ENCODE measurements at regions not wholly inside any gene's neighbourhood (a gene's known extent, or its start where the extent isn't known, plus 50 kb on each side); places are given as distances from the start of the nearest gene placed in this dataset.

DNA sequence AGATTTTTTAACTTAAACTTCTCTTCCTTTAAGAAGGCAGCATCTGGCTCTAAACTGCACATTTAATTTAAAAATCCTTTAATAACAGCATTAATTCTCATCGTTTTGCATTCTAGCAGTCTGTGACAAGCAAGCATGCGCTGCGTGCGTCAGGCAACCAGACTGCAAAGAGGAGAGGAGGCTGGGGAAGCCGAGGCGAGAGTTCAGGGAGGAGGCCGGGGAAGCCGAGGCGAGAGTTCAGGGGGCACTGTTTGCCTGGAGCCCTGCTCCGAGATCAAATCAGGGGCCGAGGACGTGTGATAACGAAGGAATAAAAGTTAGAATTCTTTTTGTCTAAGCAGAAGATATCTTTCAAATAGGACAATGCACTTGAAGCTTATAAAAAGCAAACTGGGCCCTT lies 435.7 kb downstream of the EFNB2 start:
- H3K79me2 ChIP-seq (ENCODE audit: control insufficient read depth in 1 of 2, insufficient read depth in 2 of 2, low read length in 2 of 2), result no peaks in the 10 kb centered on the region
- POLR2A ChIA-PET (ENCODE audit: partially characterized antibody), result interaction anchor here (1.3 to 1.7 kb wide), 4 partner anchors 8 to 435 kb away, joined by 3 to 4 read pairs (median 4); partner anchors contain the start of gene EFNB2
- peak overlapping the region; percentile 84 for H4K5ac ChIP-seq (ENCODE audit: insufficient read length, low read depth, low read length)
- 69% methylated on average over 13 of the region's 13 CpGs; no CpG with 5 or more reads in 1 of the 2 experiments for WGBS, 2 experiments (ENCODE audit: extremely low coverage in 1 of 2, insufficient coverage in 1 of 2, insufficient read length in 1 of 2, insufficient replicate concordance in 2 of 2, low coverage in 1 of 2, low lambda C conversion rate in 2 of 2, missing lambda C conversion rate in 1 of 2)
- H2AFZ ChIP-seq (ENCODE audit: low read length), result no peak overlapping the region
- DNase-seq (ENCODE audit: low read depth in 1 of 2, low spot score in 2 of 2) (no peak), FAIRE-seq (no peak)
- H2BK12ac ChIP-seq (ENCODE audit: low read depth, low read length), result peak overlapping the region; percentile 77
- no peak overlapping the region for H3K14ac ChIP-seq (ENCODE audit: insufficient read length)
- H3K23me2 ChIP-seq (ENCODE audit: low read depth, low read length), result no peaks in the 10 kb centered on the region
- H3K36me3 ChIP-seq (ENCODE audit: control insufficient read depth in 2 of 4, insufficient read depth in 4 of 4, low read length in 3 of 4), result no peaks in the 10 kb centered on the region
- no peak overlapping the region for H3K4me3 ChIP-seq (ENCODE audit: extremely low read depth in 1 of 4, insufficient read depth in 2 of 4, low read depth in 3 of 4, low read length in 4 of 4)
- peak overlapping the region; percentile 79 for H3K18ac ChIP-seq (ENCODE audit: extremely low read depth, low read length)
- no peaks in the 10 kb centered on the region for H4K20me1 ChIP-seq (replicated peaks in 1 of 2; ENCODE audit: control insufficient read depth in 1 of 2, insufficient read depth in 2 of 2, low read length in 2 of 2)
- H4K91ac ChIP-seq (replicated peaks; ENCODE audit: insufficient read length, low read length), result peak overlapping the region; percentile 67
- H3K4me2 ChIP-seq (ENCODE audit: insufficient read depth in 1 of 2, low read depth in 2 of 2, low read length in 2 of 2), result peak overlapping the region in 1 of 2 experiments; percentile 64; a peak in 2 of 4 replicates
- H3K27ac ChIP-seq (ENCODE audit: low read depth, low read length), result peak overlapping the region; percentile 61; the same call in 1 of the 2 replicates
- no peak overlapping the region for H3K56ac ChIP-seq (replicated peaks; ENCODE audit: insufficient read length, low read depth, low read length)
- no peak overlapping the region for H3K23ac ChIP-seq (ENCODE audit: insufficient read length)
- H2AK5ac ChIP-seq (ENCODE audit: low read depth, low read length), result no peak overlapping the region
- H2BK15ac ChIP-seq (ENCODE audit: low read length), result no peak overlapping the region; the same call in 1 of the 2 replicates
- no peak overlapping the region for H4K8ac ChIP-seq (ENCODE audit: extremely low read depth, insufficient read depth, low read length)
- H3K27me3 ChIP-seq (replicated peaks in 1 of 4; ENCODE audit: control insufficient read depth in 3 of 4, extremely low read depth in 1 of 4, insufficient read depth in 3 of 4, low read length in 3 of 4), result no peaks in the 10 kb centered on the region; a peak in 1 of 7 replicates
- peak overlapping the region; percentile 81 for H2BK5ac ChIP-seq (ENCODE audit: low read depth, low read length)
- H3K4me1 ChIP-seq (replicated peaks in 1 of 4; ENCODE audit: control insufficient read depth in 3 of 4, insufficient read depth in 4 of 4, low read length in 3 of 4), result peaks cover 11 to 26% (median 20%) of the 10 kb centered on the region in 4 experiments
- no peaks in the 10 kb centered on the region for H3K79me1 ChIP-seq (ENCODE audit: low read depth, low read length)
- peak overlapping the region; percentile 80; the same call in 1 of the 2 replicates for H2BK20ac ChIP-seq (ENCODE audit: low read length)
- CTCF ChIA-PET (ENCODE audit: partially characterized antibody), result no interaction called here
- no peaks in the 10 kb centered on the region for H3K9me3 ChIP-seq (ENCODE audit: insufficient read depth in 2 of 2, low read depth in 1 of 2, low read length in 1 of 2)
- H3K9ac ChIP-seq (replicated peaks in 1 of 4; ENCODE audit: extremely low read depth in 1 of 4, low read depth in 3 of 4, low read length in 3 of 4), result no peak overlapping the region
- H2BK120ac ChIP-seq (replicated peaks; ENCODE audit: low read depth, low read length), result peak overlapping the region; percentile 65
- H3K4ac ChIP-seq (replicated peaks; ENCODE audit: insufficient read length, low read depth, low read length), result peak overlapping the region; percentile 1
- TF ChIP-seq SIRT6 (IDR thresholded peaks at IDR 0.05; ENCODE audit: low read length), result no peak
